ENCODE measurements at regions not wholly inside any gene's neighbourhood (a gene's known extent, or its start where the extent isn't known, plus 50 kb on each side); places are given as distances from the start of the nearest gene placed in this dataset.

DNA sequence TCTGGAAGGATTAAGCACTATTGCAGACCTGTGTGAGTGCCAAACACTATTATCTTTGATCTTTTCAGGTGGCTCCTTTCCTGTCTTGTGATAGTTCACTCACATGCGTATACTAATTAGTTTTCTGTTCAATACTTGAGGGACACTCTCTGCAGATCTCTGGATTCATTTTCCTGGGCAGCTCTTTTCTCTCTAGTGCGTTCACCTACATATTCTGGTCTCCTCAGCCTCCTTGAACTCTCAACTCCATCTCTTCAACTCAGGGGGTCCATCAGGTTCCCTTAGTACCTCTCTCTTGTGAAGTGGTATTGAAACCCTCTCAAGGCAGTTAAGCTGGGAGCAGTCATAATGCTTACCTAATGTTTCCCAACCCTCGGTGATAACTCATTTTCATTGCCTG, 1218.1 kb upstream of the MAP3K7 start (continued):
- TF ChIP-seq, protein P1, sequence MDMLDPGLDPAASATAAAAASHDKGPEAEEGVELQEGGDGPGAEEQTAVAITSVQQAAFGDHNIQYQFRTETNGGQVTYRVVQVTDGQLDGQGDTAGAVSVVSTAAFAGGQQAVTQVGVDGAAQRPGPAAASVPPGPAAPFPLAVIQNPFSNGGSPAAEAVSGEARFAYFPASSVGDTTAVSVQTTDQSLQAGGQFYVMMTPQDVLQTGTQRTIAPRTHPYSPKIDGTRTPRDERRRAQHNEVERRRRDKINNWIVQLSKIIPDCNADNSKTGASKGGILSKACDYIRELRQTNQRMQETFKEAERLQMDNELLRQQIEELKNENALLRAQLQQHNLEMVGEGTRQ (IDR thresholded peaks at IDR 0.05; ENCODE audit: low read length), result no peak
- TF ChIP-seq JUND (IDR thresholded peaks at IDR 0.05; ENCODE audit: low read length) (no peak), SRF (IDR thresholded peaks at IDR 0.05; ENCODE audit: low read depth, low read length) (no peak), CHD7 (IDR thresholded peaks at IDR 0.05; ENCODE audit: insufficient replicate concordance, low read length) (no peak)
- TF ChIP-seq, protein P2, sequence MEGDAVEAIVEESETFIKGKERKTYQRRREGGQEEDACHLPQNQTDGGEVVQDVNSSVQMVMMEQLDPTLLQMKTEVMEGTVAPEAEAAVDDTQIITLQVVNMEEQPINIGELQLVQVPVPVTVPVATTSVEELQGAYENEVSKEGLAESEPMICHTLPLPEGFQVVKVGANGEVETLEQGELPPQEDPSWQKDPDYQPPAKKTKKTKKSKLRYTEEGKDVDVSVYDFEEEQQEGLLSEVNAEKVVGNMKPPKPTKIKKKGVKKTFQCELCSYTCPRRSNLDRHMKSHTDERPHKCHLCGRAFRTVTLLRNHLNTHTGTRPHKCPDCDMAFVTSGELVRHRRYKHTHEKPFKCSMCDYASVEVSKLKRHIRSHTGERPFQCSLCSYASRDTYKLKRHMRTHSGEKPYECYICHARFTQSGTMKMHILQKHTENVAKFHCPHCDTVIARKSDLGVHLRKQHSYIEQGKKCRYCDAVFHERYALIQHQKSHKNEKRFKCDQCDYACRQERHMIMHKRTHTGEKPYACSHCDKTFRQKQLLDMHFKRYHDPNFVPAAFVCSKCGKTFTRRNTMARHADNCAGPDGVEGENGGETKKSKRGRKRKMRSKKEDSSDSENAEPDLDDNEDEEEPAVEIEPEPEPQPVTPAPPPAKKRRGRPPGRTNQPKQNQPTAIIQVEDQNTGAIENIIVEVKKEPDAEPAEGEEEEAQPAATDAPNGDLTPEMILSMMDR (IDR thresholded peaks at IDR 0.05; ENCODE audit: control extremely low read depth in 1 of 3, insufficient read depth in 1 of 3, low read depth in 1 of 3, low read length in 3 of 3), result no peak

All from H1 (cell line).